CD14-positive monocyte (primary cell): ENCODE measurements at regions not wholly inside any gene's neighbourhood (a gene's known extent, or its start where the extent isn't known, plus 50 kb on each side); places are given as distances from the start of the nearest gene placed in this dataset.

Experiments
- DNase-seq, 3 donors: peaks; one replicate each; pipeline ENCODE4 v3.0.0-alpha.2; 2011 to 2022
- H2AFZ ChIP-seq: 2 replicates; pipeline ENCODE4 v1.6.0; 2012; ENCODE audit warnings: mild to moderate bottlenecking, low read depth, low read length, inconsistent platforms; ENCODE audit not compliant: insufficient read depth, poor library complexity, severe bottlenecking
- H3K27ac ChIP-seq, 2 donors: 1 replicate in 1 of 2; 2 replicates in 1 of 2; pipeline ENCODE4 v1.5.1; 2012 to 2013; ENCODE audit warnings: low read length in 2 of 2, control low read depth in 1 of 2, inconsistent platforms in 1 of 2, low read depth in 1 of 2, mild to moderate bottlenecking in 1 of 2
- H3K27me3 ChIP-seq, 2 donors: one replicate each; pipeline versions ENCODE4 v1.6.0 to v1.6.1; 2011 to 2013; ENCODE audit warnings: low read length in 2 of 2; ENCODE audit not compliant: control insufficient read depth in 2 of 2, insufficient read depth in 2 of 2
- H3K36me3 ChIP-seq, 2 donors: replicated peaks in 1 of 2; 1 replicate in 1 of 2; 2 replicates in 1 of 2; pipeline versions ENCODE4 v1.5.1 to v1.6.1; 2012 to 2013; ENCODE audit warnings: low read length in 2 of 2, control low read depth in 1 of 2, inconsistent platforms in 1 of 2, mild to moderate bottlenecking in 1 of 2; ENCODE audit not compliant: insufficient read depth in 2 of 2, control insufficient read depth in 1 of 2
- H3K4me1 ChIP-seq, 2 donors: 1 replicate in 1 of 2; 2 replicates in 1 of 2; pipeline versions ENCODE4 v1.5.1 to v1.6.1; 2012 to 2013; ENCODE audit warnings: low read length in 2 of 2, control low read depth in 1 of 2, inconsistent platforms in 1 of 2, mild to moderate bottlenecking in 1 of 2, moderate library complexity in 1 of 2; ENCODE audit not compliant: insufficient read depth in 2 of 2, control insufficient read depth in 1 of 2
- H3K4me2 ChIP-seq: replicated peaks from 2 replicates; pipeline ENCODE3; 2012; ENCODE audit warnings: low read length, moderate library complexity, mild to moderate bottlenecking; ENCODE audit not compliant: poor library complexity, severe bottlenecking; ENCODE audit errors: extremely low read depth
- H3K4me3 ChIP-seq, 3 experiments: fragments of 200-600 bp in 1 of 3; sonication (generic) in 1 of 3; replicated peaks in 1 of 3; 1 replicate in 2 of 3; 2 replicates in 1 of 3; pipeline ENCODE4 v1.5.1; 2011 to 2013; ENCODE audit warnings: low read length in 3 of 3, mild to moderate bottlenecking in 3 of 3, control low read depth in 2 of 3, low read depth in 2 of 3, inconsistent platforms in 1 of 3, moderate library complexity in 1 of 3
- H3K79me2 ChIP-seq: 2 replicates; pipeline ENCODE4 v1.6.0; 2012; ENCODE audit warnings: mild to moderate bottlenecking, control low read depth, inconsistent platforms, low read length, moderate library complexity; ENCODE audit not compliant: insufficient read depth
- H3K9ac ChIP-seq: 2 replicates; pipeline ENCODE4 v1.6.0; 2017; ENCODE audit warnings: low read length, mild to moderate bottlenecking; ENCODE audit not compliant: insufficient read depth, poor library complexity, severe bottlenecking
- H3K9me3 ChIP-seq, 2 donors: replicated peaks in 1 of 2; 1 replicate in 1 of 2; 2 replicates in 1 of 2; pipeline versions ENCODE4 v1.5.1 to v1.6.1; 2012 to 2013; ENCODE audit warnings: low read length in 2 of 2, control low read depth in 1 of 2; ENCODE audit not compliant: control insufficient read depth in 1 of 2, insufficient read depth in 1 of 2
- H4K20me1 ChIP-seq: 2 replicates; pipeline ENCODE4 v1.6.0; 2012; ENCODE audit warnings: mild to moderate bottlenecking, low read length, control low read depth, moderate library complexity; ENCODE audit not compliant: insufficient read depth
- H3K27ac Mint-ChIP-seq, 7 donors: one replicate each; pipeline ENCODE4 v1.8.0; 2020; ENCODE audit warnings: mild to moderate bottlenecking in 7 of 7, mixed read lengths in 7 of 7, moderate library complexity in 6 of 7, inconsistent platforms in 2 of 7
- H3K27me3 Mint-ChIP-seq, 3 donors: one replicate each; pipeline ENCODE4 v1.8.0; 2021 to 2022; ENCODE audit warnings: low read depth in 3 of 3, mild to moderate bottlenecking in 3 of 3, mixed read lengths in 3 of 3, moderate library complexity in 3 of 3, inconsistent platforms in 1 of 3
- H3K36me3 Mint-ChIP-seq, 2 donors: one replicate each; pipeline ENCODE4 v1.8.0; 2020; ENCODE audit warnings: mixed read lengths in 2 of 2, inconsistent platforms in 1 of 2, mild to moderate bottlenecking in 1 of 2
- H3K4me1 Mint-ChIP-seq: one replicate; pipeline ENCODE4 v1.8.0; 2020; ENCODE audit warnings: mild to moderate bottlenecking, mixed read lengths
- H3K4me3 Mint-ChIP-seq, 2 donors: one replicate each; pipeline ENCODE4 v1.8.0; 2020; ENCODE audit warnings: mild to moderate bottlenecking in 2 of 2, mixed read lengths in 2 of 2, moderate library complexity in 1 of 2
- H3K9me3 Mint-ChIP-seq, 7 donors: one replicate each; pipeline ENCODE4 v1.8.0; 2020 to 2022; ENCODE audit warnings: mixed read lengths in 7 of 7, mild to moderate bottlenecking in 6 of 7, moderate library complexity in 6 of 7, inconsistent platforms in 2 of 7
- CTCF ChIP-seq: fragments of 200-600 bp; IDR thresholded peaks from one replicate; pipeline ENCODE4 v1.8.0; 2022; ENCODE audit warnings: antibody characterized with exemption, mild to moderate bottlenecking
- WGBS: methylation state at CpG from one replicate; pipeline ENCODE4 v1.1.5; 2013; ENCODE audit warnings: missing lambda C conversion rate; ENCODE audit not compliant: insufficient coverage; 5-methylcytosine and 5-hydroxymethylcytosine counted together
- intact Hi-C, 2 donors: fragments of 100-400 bp; cut with micrococcal nuclease; formaldehyde crosslinking; loops; one replicate each; pipeline versions ENCODE4 v1.15.0 to v1.15.1; 2023

- H3K79me2 ChIP-seq = no peaks in the 10 kb centered on the region
- H3K27me3 ChIP-seq = no peaks in the 10 kb centered on the region
- no peak for DNase-seq
- H4K20me1 ChIP-seq = no peaks in the 10 kb centered on the region
- Mint-ChIP-seq H3K4me1 (no peaks in the 10 kb centered on the region), H3K27ac (no peak overlapping the region), H3K27me3 (peaks cover 0 to 2% (median 0%) of the 10 kb centered on the region in 3 donors), H3K4me3 (no peak overlapping the region), H3K9me3 (peaks cover 2 to 15% (median 12%) of the 10 kb centered on the region in 7 donors), H3K36me3 (no peaks in the 10 kb centered on the region)
- H3K4me1 ChIP-seq = no peaks in the 10 kb centered on the region
- no peak overlapping the region for H3K27ac ChIP-seq
- H3K4me3 ChIP-seq = no peak overlapping the region
- peaks cover 6 to 12% of the 10 kb centered on the region in 2 donors for H3K9me3 ChIP-seq
- H3K9ac ChIP-seq = no peak overlapping the region
- TF ChIP-seq CTCF = no peak
- WGBS = 97% methylated on average over 4 of the region's 5 CpGs
- H2AFZ ChIP-seq = no peak overlapping the region
- H3K4me2 ChIP-seq = no peak overlapping the region
- no peaks in the 10 kb centered on the region for H3K36me3 ChIP-seq
- intact Hi-C loops = no loop called here
Measured at GRCh38 chr16:87008664-87009063, 308.5 kb downstream of the C16orf95 start.

GRCh38 chr16:87012954-87013938, 303.9 kb downstream of the C16orf95 start:
- H3K27ac Mint-ChIP-seq = no peak overlapping the region
- peaks cover 6 to 10% of the 10 kb centered on the region in 2 donors for H3K9me3 ChIP-seq
- H3K36me3 Mint-ChIP-seq = no peaks in the 10 kb centered on the region

More at GRCh38 chr16:87012954-87013938, 303.9 kb downstream of the C16orf95 start:
- H3K4me3 ChIP-seq = no peak overlapping the region
- H3K79me2 ChIP-seq = no peaks in the 10 kb centered on the region
- no peak overlapping the region for H3K4me2 ChIP-seq
- 91% methylated on average over 37 of the region's 37 CpGs for WGBS
- H3K27ac ChIP-seq = no peak overlapping the region
- peaks cover 19% of the 10 kb centered on the region for H3K4me1 Mint-ChIP-seq
- no peaks in the 10 kb centered on the region for H3K36me3 ChIP-seq
- H3K27me3 ChIP-seq = peaks cover 2 to 3% of the 10 kb centered on the region in 2 donors
- H4K20me1 ChIP-seq = no peaks in the 10 kb centered on the region
- TF ChIP-seq CTCF = no peak
- no peak overlapping the region for H2AFZ ChIP-seq
- no peak overlapping the region for H3K9ac ChIP-seq
- H3K4me1 ChIP-seq = peaks cover 10 to 19% of the 10 kb centered on the region in 2 donors
- intact Hi-C loops = no loop called here
- H3K9me3 Mint-ChIP-seq = peaks cover 2 to 10% (median 6%) of the 10 kb centered on the region in 7 donors
- peaks cover 2 to 15% (median 8%) of the 10 kb centered on the region in 3 donors for H3K27me3 Mint-ChIP-seq
- no peak overlapping the region for H3K4me3 Mint-ChIP-seq
- DNase-seq = no peak
